ENCODE measurements at regions not wholly inside any gene's neighbourhood (a gene's known extent, or its start where the extent isn't known, plus 50 kb on each side); places are given as distances from the start of the nearest gene placed in this dataset.

GRCh38 chr1:199597152-199597551 lies 430.4 kb upstream of the NR5A2 start:
- no peak overlapping the region for H3K27ac ChIP-seq (ENCODE audit: low read length)
- H3K79me2 ChIP-seq (ENCODE audit: insufficient read depth, low read length) = no peaks in the 10 kb centered on the region
- no peak for DNase-seq
- H3K4me1 ChIP-seq (ENCODE audit: insufficient read depth, low read length) = no peaks in the 10 kb centered on the region
- H3K4me2 ChIP-seq (ENCODE audit: insufficient read depth, low read length) = no peak overlapping the region
- H3K9ac ChIP-seq (ENCODE audit: low read depth, low read length) = no peak overlapping the region
- no peak overlapping the region for H3K4me3 ChIP-seq (ENCODE audit: low read depth in 1 of 2, low read length in 2 of 2)
- TF ChIP-seq EZH2 (IDR thresholded peaks at IDR 0.05; ENCODE audit: borderline replicate concordance, low read depth, low read length, severe bottlenecking) = no peak
- TF ChIP-seq, protein P1, sequence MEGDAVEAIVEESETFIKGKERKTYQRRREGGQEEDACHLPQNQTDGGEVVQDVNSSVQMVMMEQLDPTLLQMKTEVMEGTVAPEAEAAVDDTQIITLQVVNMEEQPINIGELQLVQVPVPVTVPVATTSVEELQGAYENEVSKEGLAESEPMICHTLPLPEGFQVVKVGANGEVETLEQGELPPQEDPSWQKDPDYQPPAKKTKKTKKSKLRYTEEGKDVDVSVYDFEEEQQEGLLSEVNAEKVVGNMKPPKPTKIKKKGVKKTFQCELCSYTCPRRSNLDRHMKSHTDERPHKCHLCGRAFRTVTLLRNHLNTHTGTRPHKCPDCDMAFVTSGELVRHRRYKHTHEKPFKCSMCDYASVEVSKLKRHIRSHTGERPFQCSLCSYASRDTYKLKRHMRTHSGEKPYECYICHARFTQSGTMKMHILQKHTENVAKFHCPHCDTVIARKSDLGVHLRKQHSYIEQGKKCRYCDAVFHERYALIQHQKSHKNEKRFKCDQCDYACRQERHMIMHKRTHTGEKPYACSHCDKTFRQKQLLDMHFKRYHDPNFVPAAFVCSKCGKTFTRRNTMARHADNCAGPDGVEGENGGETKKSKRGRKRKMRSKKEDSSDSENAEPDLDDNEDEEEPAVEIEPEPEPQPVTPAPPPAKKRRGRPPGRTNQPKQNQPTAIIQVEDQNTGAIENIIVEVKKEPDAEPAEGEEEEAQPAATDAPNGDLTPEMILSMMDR (IDR thresholded peaks at IDR 0.05; ENCODE audit: borderline replicate concordance, extremely low read depth, low read length, poor library complexity, severe bottlenecking) = no peak
- peaks cover 6% of the 10 kb centered on the region for H3K27me3 ChIP-seq (ENCODE audit: insufficient read depth, low read length, poor library complexity)
- H3K9me3 ChIP-seq (ENCODE audit: insufficient read depth, low read length, severe bottlenecking) = no peaks in the 10 kb centered on the region
- no peaks in the 10 kb centered on the region for H4K20me1 ChIP-seq (ENCODE audit: insufficient read depth, low read length)
- no peak overlapping the region for H2AFZ ChIP-seq (ENCODE audit: low read depth, low read length)
- H3K36me3 ChIP-seq (ENCODE audit: insufficient read depth, low read length) = no peaks in the 10 kb centered on the region
- no peak for ATAC-seq (ENCODE audit: insufficient read depth, low read depth)

DNA sequence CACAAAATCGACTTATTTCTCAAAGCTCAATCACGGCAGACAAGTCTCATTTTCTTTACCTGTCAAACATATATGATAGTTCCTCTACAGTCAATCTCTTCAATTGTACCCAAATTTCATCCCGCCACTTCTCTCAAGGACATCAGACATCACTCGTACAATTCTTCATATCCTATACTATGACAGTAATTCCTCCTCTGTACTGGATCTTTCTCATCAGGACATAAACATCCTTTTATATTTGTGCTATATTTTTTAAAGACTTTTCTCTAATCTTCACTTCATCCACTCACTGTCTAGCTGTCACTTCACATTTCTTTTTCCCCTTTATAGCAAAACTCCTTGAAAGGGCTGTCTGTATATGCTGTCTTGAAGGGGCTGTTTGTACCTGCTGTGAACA lies 419.1 kb upstream of the NR5A2 start:
- H3K4me1 ChIP-seq (ENCODE audit: insufficient read depth, low read length) = no peaks in the 10 kb centered on the region
- DNase-seq (no peak), ATAC-seq (ENCODE audit: insufficient read depth, low read depth) (no peak)
- H3K4me3 ChIP-seq (ENCODE audit: low read depth in 1 of 2, low read length in 2 of 2) = no peak overlapping the region
- TF ChIP-seq, protein P1 (IDR thresholded peaks at IDR 0.05; ENCODE audit: borderline replicate concordance, extremely low read depth, low read length, poor library complexity, severe bottlenecking) = no peak
- TF ChIP-seq EZH2 (IDR thresholded peaks at IDR 0.05; ENCODE audit: borderline replicate concordance, low read depth, low read length, severe bottlenecking) = no peak
- no peak overlapping the region for H3K4me2 ChIP-seq (ENCODE audit: insufficient read depth, low read length)
- H2AFZ ChIP-seq (ENCODE audit: low read depth, low read length) = no peak overlapping the region
- H3K27me3 ChIP-seq (ENCODE audit: insufficient read depth, low read length, poor library complexity) = no peaks in the 10 kb centered on the region
- no peaks in the 10 kb centered on the region for H3K9me3 ChIP-seq (ENCODE audit: insufficient read depth, low read length, severe bottlenecking)
- no peak overlapping the region for H3K9ac ChIP-seq (ENCODE audit: low read depth, low read length)
- H4K20me1 ChIP-seq (ENCODE audit: insufficient read depth, low read length) = no peaks in the 10 kb centered on the region
- no peaks in the 10 kb centered on the region for H3K79me2 ChIP-seq (ENCODE audit: insufficient read depth, low read length)
- H3K27ac ChIP-seq (ENCODE audit: low read length) = no peak overlapping the region
- H3K36me3 ChIP-seq (ENCODE audit: insufficient read depth, low read length) = no peaks in the 10 kb centered on the region

DNA sequence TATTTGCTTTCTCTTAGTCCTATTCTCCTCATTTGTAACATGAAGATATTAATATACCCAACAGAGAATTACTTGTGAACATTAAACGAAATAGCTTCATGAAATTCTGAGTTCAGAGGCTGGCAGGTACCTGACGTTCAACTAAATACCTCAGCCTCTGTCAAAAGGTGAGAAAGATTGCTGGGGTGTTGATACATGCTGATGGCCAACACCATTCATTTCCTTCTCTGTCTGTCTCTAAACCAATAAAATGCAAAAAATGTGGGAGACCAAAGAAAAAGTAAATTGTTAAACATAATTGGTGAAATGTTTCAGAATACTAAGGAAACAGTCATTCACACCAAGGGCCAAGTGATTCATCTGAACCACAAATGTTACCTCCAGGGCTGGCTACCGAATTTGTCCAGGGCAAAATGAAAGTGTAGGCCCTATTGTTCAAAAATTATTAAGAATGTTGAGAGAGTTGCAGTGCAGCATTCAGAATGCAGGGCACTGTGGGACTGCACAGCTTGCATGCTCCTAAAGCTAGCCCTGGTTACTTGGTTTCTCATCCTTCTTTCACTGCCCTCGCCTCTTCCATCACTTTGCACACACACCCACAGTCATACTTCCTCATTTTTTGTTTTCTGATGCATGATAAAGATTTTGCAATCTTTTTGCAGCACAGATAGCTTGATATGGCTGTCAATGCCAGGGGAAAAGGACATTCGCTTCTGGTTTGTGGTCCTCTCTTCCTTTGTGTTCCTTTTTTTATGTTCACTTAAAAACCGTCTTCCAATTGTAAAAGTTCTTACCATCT lies 414.3 kb upstream of the NR5A2 start:
- Histone ChIP-seq H3K4me2 (ENCODE audit: insufficient read depth, low read length) (no peak overlapping the region), H3K4me3 (ENCODE audit: low read depth in 1 of 2, low read length in 2 of 2) (no peak overlapping the region), H3K27me3 (ENCODE audit: insufficient read depth, low read length, poor library complexity) (no peaks in the 10 kb centered on the region), H3K4me1 (ENCODE audit: insufficient read depth, low read length) (no peaks in the 10 kb centered on the region), H3K36me3 (ENCODE audit: insufficient read depth, low read length) (no peaks in the 10 kb centered on the region), H3K9ac (ENCODE audit: low read depth, low read length) (no peak overlapping the region), H3K79me2 (ENCODE audit: insufficient read depth, low read length) (no peaks in the 10 kb centered on the region), H3K9me3 (ENCODE audit: insufficient read depth, low read length, severe bottlenecking) (no peaks in the 10 kb centered on the region), H2AFZ (ENCODE audit: low read depth, low read length) (no peak overlapping the region), H4K20me1 (ENCODE audit: insufficient read depth, low read length) (no peaks in the 10 kb centered on the region), H3K27ac (ENCODE audit: low read length) (no peak overlapping the region)
- ATAC-seq (ENCODE audit: insufficient read depth, low read depth) = no peak
- no peak for TF ChIP-seq EZH2 (IDR thresholded peaks at IDR 0.05; ENCODE audit: borderline replicate concordance, low read depth, low read length, severe bottlenecking)
- TF ChIP-seq, protein P1 (IDR thresholded peaks at IDR 0.05; ENCODE audit: borderline replicate concordance, extremely low read depth, low read length, poor library complexity, severe bottlenecking) = no peak
- no peak for DNase-seq

Data from DND-41 (cell line).